Natural killer cell (primary cell): ENCODE measurements at regions not wholly inside any gene's neighbourhood (a gene's known extent, or its start where the extent isn't known, plus 50 kb on each side); places are given as distances from the start of the nearest gene placed in this dataset.
A peak's percentile ranks its signal among the peaks of the same experiment; 100 is the strongest.

Experiments
- ATAC-seq, 3 donors: fragments of 150-1000 bp in 2 of 3; fragments of 200-7000 bp in 1 of 3; cut with Tn5 transposase; 1 replicate in 1 of 3; 2 replicates in 2 of 3; pipeline ENCODE4 v1.10.0; 2021; ENCODE audit warnings: mild to moderate bottlenecking in 2 of 3, moderate library complexity in 2 of 3
- DNase-seq, 2 donors: peaks; one replicate each; pipeline versions ENCODE4 v3.0.0 to v3.0.0-alpha.2; 2013 to 2021; ENCODE audit warnings: mixed read lengths in 1 of 2
- H3K27ac ChIP-seq: one replicate; pipeline ENCODE4 v1.5.1; 2013; ENCODE audit warnings: mild to moderate bottlenecking, low read length
- H3K27me3 ChIP-seq: one replicate; pipeline ENCODE4 v1.6.1; 2013; ENCODE audit warnings: low read length; ENCODE audit not compliant: control insufficient read depth, insufficient read depth
- H3K36me3 ChIP-seq: one replicate; pipeline ENCODE4 v1.6.1; 2013; ENCODE audit warnings: low read length; ENCODE audit not compliant: control insufficient read depth, insufficient read depth
- H3K4me1 ChIP-seq: one replicate; pipeline ENCODE4 v1.6.1; 2013; ENCODE audit warnings: low read length; ENCODE audit not compliant: control insufficient read depth, insufficient read depth
- H3K4me3 ChIP-seq: one replicate; pipeline ENCODE4 v1.5.1; 2013; ENCODE audit warnings: low read length
- H3K9me3 ChIP-seq: one replicate; pipeline ENCODE4 v1.6.1; 2013; ENCODE audit warnings: low read length; ENCODE audit not compliant: control insufficient read depth, insufficient read depth
- H3K27ac Mint-ChIP-seq, 2 donors: one replicate each; pipeline ENCODE4 v1.8.0; 2022; ENCODE audit warnings: mild to moderate bottlenecking in 2 of 2, mixed read lengths in 2 of 2, moderate library complexity in 1 of 2
- H3K27me3 Mint-ChIP-seq, 2 donors: one replicate each; pipeline ENCODE4 v1.8.0; 2022; ENCODE audit warnings: low read depth in 2 of 2, mixed read lengths in 2 of 2
- H3K36me3 Mint-ChIP-seq: one replicate; pipeline ENCODE4 v1.8.0; 2022; ENCODE audit warnings: mixed read lengths
- H3K4me1 Mint-ChIP-seq, 2 donors: one replicate each; pipeline ENCODE4 v1.8.0; 2022; ENCODE audit warnings: mixed read lengths in 2 of 2
- H3K4me3 Mint-ChIP-seq: one replicate; pipeline ENCODE4 v1.8.0; 2022; ENCODE audit warnings: mild to moderate bottlenecking, moderate library complexity, mixed read lengths
- H3K9me3 Mint-ChIP-seq, 2 donors: one replicate each; pipeline ENCODE4 v1.8.0; 2022; ENCODE audit warnings: mixed read lengths in 2 of 2
- WGBS: methylation state at CpG from one replicate; pipeline ENCODE4 v1.1.7; 2013; ENCODE audit warnings: missing lambda C conversion rate; ENCODE audit not compliant: insufficient coverage; 5-methylcytosine and 5-hydroxymethylcytosine counted together
- intact Hi-C: fragments of 100-400 bp; cut with micrococcal nuclease; formaldehyde crosslinking; loops from one replicate; pipeline ENCODE4 v1.14.2; 2022
- TF ChIP-seq, protein P1 (sequence below): fragments of 200-600 bp; IDR thresholded peaks from one replicate; pipeline ENCODE4 v1.8.0; 2022; ENCODE audit warnings: antibody characterized with exemption

DNA sequence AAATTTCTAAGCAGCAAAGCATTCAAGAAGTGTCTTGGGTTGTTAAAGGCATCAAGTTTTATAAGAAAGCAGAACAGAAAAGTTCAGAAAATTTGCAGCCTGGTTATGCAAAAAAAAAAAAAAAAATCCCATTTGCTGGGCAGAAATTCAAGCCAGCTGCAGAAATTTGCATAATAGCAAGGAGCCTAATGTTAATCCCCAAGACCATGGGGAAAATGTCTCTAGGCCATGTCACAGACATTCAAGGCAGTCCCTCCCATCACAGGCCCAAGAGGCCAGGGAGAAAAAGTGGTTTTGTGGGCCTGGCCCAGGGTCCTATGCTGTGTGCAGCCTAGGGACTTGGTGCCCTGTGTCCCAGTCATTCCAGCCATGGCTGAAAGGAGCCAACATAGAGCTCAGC, 269.0 kb upstream of the SLC39A10 start:
- H3K9me3 Mint-ChIP-seq: no peaks in the 10 kb centered on the region
- H3K4me3 Mint-ChIP-seq: no peak overlapping the region
- intact Hi-C loops: no loop called here
- Histone ChIP-seq H3K36me3 (no peaks in the 10 kb centered on the region), H3K27me3 (peaks cover 2% of the 10 kb centered on the region), H3K9me3 (no peaks in the 10 kb centered on the region), H3K4me3 (no peak overlapping the region), H3K27ac (no peak overlapping the region), H3K4me1 (no peaks in the 10 kb centered on the region)
- H3K27me3 Mint-ChIP-seq: peaks cover 0 to 2% of the 10 kb centered on the region in 2 donors
- H3K27ac Mint-ChIP-seq: no peak overlapping the region
- TF ChIP-seq, protein P1, sequence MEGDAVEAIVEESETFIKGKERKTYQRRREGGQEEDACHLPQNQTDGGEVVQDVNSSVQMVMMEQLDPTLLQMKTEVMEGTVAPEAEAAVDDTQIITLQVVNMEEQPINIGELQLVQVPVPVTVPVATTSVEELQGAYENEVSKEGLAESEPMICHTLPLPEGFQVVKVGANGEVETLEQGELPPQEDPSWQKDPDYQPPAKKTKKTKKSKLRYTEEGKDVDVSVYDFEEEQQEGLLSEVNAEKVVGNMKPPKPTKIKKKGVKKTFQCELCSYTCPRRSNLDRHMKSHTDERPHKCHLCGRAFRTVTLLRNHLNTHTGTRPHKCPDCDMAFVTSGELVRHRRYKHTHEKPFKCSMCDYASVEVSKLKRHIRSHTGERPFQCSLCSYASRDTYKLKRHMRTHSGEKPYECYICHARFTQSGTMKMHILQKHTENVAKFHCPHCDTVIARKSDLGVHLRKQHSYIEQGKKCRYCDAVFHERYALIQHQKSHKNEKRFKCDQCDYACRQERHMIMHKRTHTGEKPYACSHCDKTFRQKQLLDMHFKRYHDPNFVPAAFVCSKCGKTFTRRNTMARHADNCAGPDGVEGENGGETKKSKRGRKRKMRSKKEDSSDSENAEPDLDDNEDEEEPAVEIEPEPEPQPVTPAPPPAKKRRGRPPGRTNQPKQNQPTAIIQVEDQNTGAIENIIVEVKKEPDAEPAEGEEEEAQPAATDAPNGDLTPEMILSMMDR: no peak
- no peaks in the 10 kb centered on the region for H3K36me3 Mint-ChIP-seq
- no peaks in the 10 kb centered on the region for H3K4me1 Mint-ChIP-seq
- ATAC-seq (no peak), DNase-seq (no peak)

DNA sequence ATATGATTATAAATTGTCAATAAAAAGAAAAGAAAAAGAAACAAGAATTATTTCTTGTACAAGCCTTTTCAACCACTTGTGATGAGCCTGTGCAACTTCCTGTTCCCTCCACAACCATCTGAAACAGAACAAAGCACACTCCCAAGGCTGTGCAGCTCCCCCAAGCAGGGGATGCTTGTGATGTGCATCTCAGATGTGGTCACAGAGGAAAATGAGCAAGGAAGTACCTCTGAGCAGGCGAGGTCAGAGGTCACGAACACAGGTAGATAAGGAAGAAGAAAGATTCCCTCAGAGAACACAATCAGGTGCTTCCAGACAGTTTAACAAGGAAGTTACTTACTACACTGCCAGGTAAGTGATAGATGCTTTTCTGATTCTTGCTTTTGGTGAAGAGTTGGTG, 274.8 kb upstream of the SLC39A10 start:
- H3K9me3 ChIP-seq: no peaks in the 10 kb centered on the region
- peaks cover 3% of the 10 kb centered on the region for H3K4me1 ChIP-seq
- DNase-seq (peak in 1 of 2 donors; percentile 59), ATAC-seq (peak in 2 of 3 donors; percentile 61 to 62)
- no peaks in the 10 kb centered on the region for H3K36me3 Mint-ChIP-seq
- H3K27me3 Mint-ChIP-seq: no peaks in the 10 kb centered on the region
- H3K4me1 Mint-ChIP-seq: peaks cover 10% of the 10 kb centered on the region in 2 donors
- WGBS: 15% methylated on average over 2 of the region's 2 CpGs
- no peak overlapping the region for H3K27ac ChIP-seq
- peak overlapping the region in 1 of 2 donors; percentile 19 for H3K27ac Mint-ChIP-seq
- intact Hi-C loops: no loop called here
- TF ChIP-seq, protein P1: no peak
- no peaks in the 10 kb centered on the region for H3K36me3 ChIP-seq
- no peaks in the 10 kb centered on the region for H3K9me3 Mint-ChIP-seq
- no peaks in the 10 kb centered on the region for H3K27me3 ChIP-seq
- H3K4me3 ChIP-seq: no peak overlapping the region
- H3K4me3 Mint-ChIP-seq: no peak overlapping the region

DNA sequence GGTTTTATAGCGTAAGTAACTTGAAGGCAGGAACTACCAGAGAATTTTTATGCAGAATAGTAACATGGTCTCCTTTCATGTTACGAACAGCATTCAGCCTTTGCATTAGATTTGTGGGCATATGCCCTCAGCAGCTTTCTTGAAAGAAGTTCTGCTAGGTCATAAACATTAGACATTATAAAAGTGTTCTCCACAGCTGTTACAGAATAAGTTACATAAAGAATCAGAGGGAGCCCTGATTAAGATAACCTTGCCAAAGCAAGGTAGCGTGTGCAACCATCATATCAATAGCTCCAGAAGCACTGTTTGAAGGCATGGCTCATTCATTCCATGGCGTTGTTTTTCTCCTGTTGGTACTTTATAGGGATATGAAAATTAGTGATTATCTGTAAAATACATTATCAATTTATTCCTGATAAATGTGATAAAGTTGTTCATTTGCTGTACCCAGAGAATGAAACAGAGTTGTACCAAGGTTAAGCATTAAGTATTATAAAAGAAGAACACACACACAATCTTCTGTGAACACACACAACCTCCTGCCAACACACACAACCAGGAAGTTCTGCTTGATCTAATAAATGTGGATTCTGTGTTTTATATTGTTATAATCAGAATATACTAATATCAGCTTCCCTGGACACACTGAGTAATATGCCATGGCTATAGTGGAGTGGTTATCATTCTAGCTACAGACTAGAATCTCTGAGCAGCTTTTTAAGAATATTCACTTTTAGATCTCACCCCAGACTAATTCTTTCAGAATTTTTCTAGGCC, 286.7 kb upstream of the SLC39A10 start:
- WGBS: 97% methylated on average over 3 of the region's 4 CpGs
- Mint-ChIP-seq H3K36me3 (no peaks in the 10 kb centered on the region), H3K9me3 (no peaks in the 10 kb centered on the region), H3K4me1 (no peaks in the 10 kb centered on the region), H3K4me3 (no peak overlapping the region), H3K27me3 (peaks cover 0 to under 1% of the 10 kb centered on the region in 2 donors), H3K27ac (no peak overlapping the region)
- Histone ChIP-seq H3K4me3 (no peak overlapping the region), H3K4me1 (no peaks in the 10 kb centered on the region), H3K27me3 (no peaks in the 10 kb centered on the region), H3K9me3 (no peaks in the 10 kb centered on the region), H3K36me3 (no peaks in the 10 kb centered on the region), H3K27ac (no peak overlapping the region)
- intact Hi-C loops: no loop called here
- no peak for ATAC-seq
- TF ChIP-seq, protein P1: no peak
- no peak for DNase-seq

DNA sequence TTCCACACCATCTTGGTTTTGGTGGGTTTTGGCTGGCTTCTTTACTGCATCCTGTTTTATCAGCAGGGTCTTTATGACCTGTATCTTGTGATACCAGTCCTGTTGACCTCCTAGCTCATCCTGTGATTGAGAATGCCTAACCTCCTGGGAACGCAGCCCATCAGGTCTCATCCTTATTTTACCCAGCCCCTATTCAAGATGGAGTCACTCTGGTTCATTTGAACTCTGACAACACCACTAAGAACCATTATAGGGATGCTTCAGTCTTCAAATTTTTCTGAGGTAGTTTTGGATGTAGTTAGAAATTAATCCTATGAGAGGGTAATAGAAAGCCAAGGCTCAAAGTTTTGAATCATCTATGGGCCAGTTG, 287.8 kb upstream of the SLC39A10 start:
- no peaks in the 10 kb centered on the region for H3K36me3 ChIP-seq
- Mint-ChIP-seq H3K4me3 (no peak overlapping the region), H3K9me3 (no peaks in the 10 kb centered on the region), H3K4me1 (no peaks in the 10 kb centered on the region), H3K27ac (no peak overlapping the region), H3K36me3 (no peaks in the 10 kb centered on the region), H3K27me3 (peaks cover 0 to 5% of the 10 kb centered on the region in 2 donors)
- no peak overlapping the region for H3K4me3 ChIP-seq
- ATAC-seq (no peak), DNase-seq (no peak)
- intact Hi-C loops: no loop called here
- no peaks in the 10 kb centered on the region for H3K4me1 ChIP-seq
- no peaks in the 10 kb centered on the region for H3K9me3 ChIP-seq
- H3K27me3 ChIP-seq: no peaks in the 10 kb centered on the region
- 0% methylated on average over 1 of the region's 1 CpG for WGBS
- no peak overlapping the region for H3K27ac ChIP-seq
- TF ChIP-seq, protein P1: no peak
